ENCODE measurements at regions not wholly inside any gene's neighbourhood (a gene's known extent, or its start where the extent isn't known, plus 50 kb on each side); places are given as distances from the start of the nearest gene placed in this dataset.
"Not testable (repeated sequence)": the region's sequence is repeated elsewhere in the genome, so short reads cannot be mapped to it uniquely, and the experiment has no call there.

GRCh38 chr5:67919532-67919931, 296.0 kb upstream of the PIK3R1 start:
- not testable (repeated sequence) for DNase-seq

GRCh38 chr5:67917561-67917960, 298.0 kb upstream of the PIK3R1 start:
- DNase-seq = no peak

- DNase-seq = no peak
Measured at GRCh38 chr5:67910546-67910945, 305.0 kb upstream of the PIK3R1 start.

- no peak for DNase-seq
Measured at GRCh38 chr5:67908126-67908765, 307.3 kb upstream of the PIK3R1 start.

- DNase-seq = no peak
Measured at GRCh38 chr5:67904366-67904765, 311.2 kb upstream of the PIK3R1 start.

GRCh38 chr5:67903656-67904055, 311.9 kb upstream of the PIK3R1 start:
- DNase-seq = no peak

- DNase-seq = no peak
Measured at GRCh38 chr5:67903121-67903520, 312.4 kb upstream of the PIK3R1 start.

- DNase-seq = no peak
Measured at GRCh38 chr5:67902497-67902830, 313.1 kb upstream of the PIK3R1 start.

GRCh38 chr5:67901814-67902496, 313.6 kb upstream of the PIK3R1 start:
- DNase-seq = no peak

GRCh38 chr5:67900514-67900913, 315.0 kb upstream of the PIK3R1 start:
- no peak for DNase-seq

- DNase-seq = no peak
Measured at GRCh38 chr5:67897980-67898379, 317.6 kb upstream of the PIK3R1 start.

- DNase-seq = no peak
Measured at GRCh38 chr5:67897431-67897830, 318.1 kb upstream of the PIK3R1 start.

GRCh38 chr5:67896930-67897313, 318.6 kb upstream of the PIK3R1 start:
- no peak for DNase-seq

GRCh38 chr5:67896311-67896929, 319.1 kb upstream of the PIK3R1 start:
- DNase-seq = no peak

- not testable (repeated sequence) for DNase-seq
Measured at GRCh38 chr5:67889870-67890269, 325.7 kb upstream of the PIK3R1 start.

- no peak for DNase-seq
Measured at GRCh38 chr5:67887748-67888161, 327.8 kb upstream of the PIK3R1 start.

GRCh38 chr5:67886761-67887160, 328.8 kb upstream of the PIK3R1 start:
- no peak for DNase-seq

- no peak for DNase-seq
Measured at GRCh38 chr5:67880876-67881275, 334.7 kb upstream of the PIK3R1 start.

GRCh38 chr5:67880511-67880805, 335.1 kb upstream of the PIK3R1 start:
- DNase-seq = no peak

- no peak for DNase-seq
Measured at GRCh38 chr5:67879620-67880510, 335.7 kb upstream of the PIK3R1 start.

- DNase-seq = no peak
Measured at GRCh38 chr5:67878933-67879332, 336.6 kb upstream of the PIK3R1 start.

- DNase-seq = no peak
Measured at GRCh38 chr5:67876371-67876770, 339.2 kb upstream of the PIK3R1 start.

- no peak for DNase-seq
Measured at GRCh38 chr5:67875601-67876000, 340.0 kb upstream of the PIK3R1 start.

GRCh38 chr5:67873935-67874334, 341.6 kb upstream of the PIK3R1 start:
- no peak for DNase-seq
